GM18909 (cell line): ENCODE measurements at regions not wholly inside any gene's neighbourhood (a gene's known extent, or its start where the extent isn't known, plus 50 kb on each side); places are given as distances from the start of the nearest gene placed in this dataset.
"Not testable (repeated sequence)": the region's sequence is repeated elsewhere in the genome, so short reads cannot be mapped to it uniquely, and the experiment has no call there.

Source experiments
- ATAC-seq: cut with Tn5 transposase; IDR thresholded peaks from one replicate; pipeline ENCODE4 v1.9.1; 2021; ENCODE audit warnings: mild to moderate bottlenecking; ENCODE audit not compliant: unreplicated experiment, poor library complexity

DNA sequence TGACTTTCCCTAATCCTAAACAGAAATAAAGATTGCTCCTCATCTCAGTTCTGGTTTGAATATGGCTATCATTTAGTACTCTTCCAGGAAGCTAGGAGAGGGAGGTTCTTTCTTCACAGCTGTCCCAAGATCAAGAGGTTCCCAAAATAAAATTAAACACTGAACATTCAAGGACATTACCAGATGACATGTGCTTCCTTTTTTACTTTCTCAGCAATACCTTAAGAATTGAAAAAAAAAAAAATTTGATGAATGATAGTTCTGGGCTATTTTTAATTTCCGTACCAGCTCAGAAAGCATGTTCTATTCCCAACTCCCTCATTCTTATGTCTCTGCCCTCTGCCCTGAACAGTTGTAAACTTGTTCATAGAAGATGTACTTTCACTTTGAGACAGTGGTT is 61.7 kb upstream of the MYL1 start:
- no peak for ATAC-seq

GRCh38 chr2:210370562-210370961 is 55.6 kb upstream of the MYL1 start:
- no peak for ATAC-seq

- peak; percentile 68 for ATAC-seq
These were observed 51.7 kb upstream of the MYL1 start for GRCh38 chr2:210366675-210367080.

DNA sequence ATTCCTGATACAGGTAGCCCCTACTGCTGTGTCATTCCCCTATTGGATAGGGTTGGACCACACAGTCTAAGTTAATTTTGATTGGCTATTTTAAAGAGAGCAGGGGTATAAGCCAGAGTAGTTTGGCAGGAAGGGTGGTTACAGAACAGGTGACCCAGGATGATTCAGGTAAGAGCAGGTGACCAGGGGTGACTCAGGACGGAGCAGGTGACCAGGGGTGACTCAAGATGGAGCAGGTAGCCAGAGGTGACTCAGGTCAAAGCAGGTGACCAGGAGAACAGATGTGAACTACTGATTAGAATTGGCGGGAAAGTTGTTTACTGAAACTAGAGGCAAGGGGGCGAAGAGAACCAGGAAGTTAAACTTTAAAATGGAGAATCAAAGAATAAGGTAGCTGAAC is 50.5 kb upstream of the MYL1 start:
- not testable (repeated sequence) for ATAC-seq
